Heart left ventricle (tissue), 16 donors: ENCODE measurements at regions not wholly inside any gene's neighbourhood (a gene's known extent, or its start where the extent isn't known, plus 50 kb on each side); places are given as distances from the start of the nearest gene placed in this dataset.

Experiments used
- ATAC-seq, 4 donors: fragments of 200-7000 bp; cut with Tn5 transposase; one replicate each; pipeline ENCODE4 v1.9.1; 2020 to 2022; ENCODE audit warnings: moderate library complexity in 4 of 4, mild to moderate bottlenecking in 3 of 4, moderate number of reproducible peaks in 1 of 4
- DNase-seq, 5 donors: peaks; one replicate each; pipeline ENCODE4 v3.0.0-alpha.2; 2020
- H3K27ac ChIP-seq, 12 donors: fragments of 200-600 bp; sonication (generic) in 4 of 12; one replicate each; pipeline versions ENCODE4 v1.5.0 to v1.8.0; 2016 to 2022; ENCODE audit warnings: mild to moderate bottlenecking in 2 of 12
- H3K27me3 ChIP-seq, 9 donors: fragments of 200-600 bp; sonication (generic) in 2 of 9; one replicate each; pipeline versions ENCODE4 v1.5.1 to v1.8.0; 2016 to 2022; ENCODE audit warnings: mild to moderate bottlenecking in 3 of 9
- H3K36me3 ChIP-seq, 9 donors: fragments of 200-600 bp; sonication (generic) in 2 of 9; one replicate each; pipeline versions ENCODE4 v1.5.0 to v1.8.0; 2018 to 2022; ENCODE audit warnings: mild to moderate bottlenecking in 2 of 9
- H3K4me1 ChIP-seq, 12 donors: fragments of 200-600 bp; sonication (generic) in 4 of 12; one replicate each; pipeline versions ENCODE4 v1.5.0 to v1.8.0; 2016 to 2022; ENCODE audit warnings: mild to moderate bottlenecking in 3 of 12
- H3K4me3 ChIP-seq, 12 donors: fragments of 200-600 bp; sonication (generic) in 4 of 12; one replicate each; pipeline versions ENCODE4 v1.5.0 to v1.8.0; 2017 to 2022; ENCODE audit warnings: mild to moderate bottlenecking in 9 of 12, moderate library complexity in 4 of 12
- H3K9me3 ChIP-seq, 12 donors: fragments of 200-600 bp; sonication (generic) in 4 of 12; one replicate each; pipeline versions ENCODE4 v1.5.0 to v1.8.0; 2016 to 2022; ENCODE audit warnings: mild to moderate bottlenecking in 1 of 12
- CTCF ChIP-seq, 12 donors: fragments of 200-600 bp; sonication (generic) in 4 of 12; IDR thresholded peaks; one replicate each; pipeline versions ENCODE4 v1.5.0 to v1.8.0; 2018 to 2022; ENCODE audit warnings: antibody characterized with exemption in 12 of 12, mild to moderate bottlenecking in 5 of 12
- POLR2A ChIP-seq, 2 donors: fragments of 450-650 bp; IDR thresholded peaks; one replicate each; pipeline ENCODE4 v1.6.1; 2017; ENCODE audit warnings: antibody characterized with exemption in 2 of 2, mild to moderate bottlenecking in 2 of 2, moderate library complexity in 2 of 2
- WGBS, 4 donors: extraction: QIAGEN DNeasy Blood & Tissue Kit in 2 of 4; methylation state at CpG; one replicate each; pipeline versions ENCODE4 v1.1.5 to v1.1.7; 2013 to 2018; 5-methylcytosine and 5-hydroxymethylcytosine counted together
- intact Hi-C, 10 donors: fragments of 100-400 bp; cut with DNase I; formaldehyde crosslinking; loops; one replicate each; pipeline versions ENCODE4 v1.11.1 to v1.14.2; 2022
- donor health status: ischemic (EF 13 %, LVEDD 7.1; RV severe dilation, severe dysfunction).
- donor health status: healthy with polysubstance abuse.
- donor health status: DM: no; HTN: yes; CAD: no.
- donor health status: DM: no; HTN: no; CAD: no.
- donor health status: ischemic (EF 25% LVEDD 6.9; RV normal size, moderate dysfunction).
- donor health status: ischemic (EF 25% LVEDD 5.7; RV mildly dilated, moderate dysfunction).
- donor health status: healthy.
- donor health status: DM: yes; HTN: yes; CAD: no.
- donor health status: ischemic (EF 35%, LVEDD 5.7; RV mildly dilated, moderate dysfunction).
- donor health status: nonischemic (EF 11% LVEDD 7.7; RV severe dilation, severe dysfunction).
- donor health status: DM: yes; HTN: yes; CAD: no.
- donor health status: PGD.
- donor health status: ischemic (EF 29% LVEDD 5.4; RV normal size, mild dysfunction).
- donor health status: nonischemic (EF 23%, LVEDD 6.1; RV moderate dilation, normal function).

GRCh38 chr11:96481204-96481603, 91.4 kb downstream of the JRKL start:
- no peak for DNase-seq
- Histone ChIP-seq H3K27ac (peak overlapping the region in 5 of 12 donors; percentile 8 to 60 (median 44)), H3K27me3 (no peaks in the 10 kb centered on the region), H3K9me3 (peaks cover 0 to 21% (median 6%) of the 10 kb centered on the region in 12 donors), H3K4me3 (no peak overlapping the region), H3K36me3 (no peaks in the 10 kb centered on the region), H3K4me1 (peaks cover 0 to 33% (median 14%) of the 10 kb centered on the region in 12 donors)
- intact Hi-C loops: loop anchor here in 1 of 10 donors (5.0 kb wide), 1 partner anchor 141 kb away; no protein-coding TSS in a partner anchor
- WGBS, 4 donors: 4 to 11% (median 6%) methylated on average over 1 of the region's 1 CpG
- TF ChIP-seq CTCF (IDR thresholded peaks at IDR 0.05): no peak
- TF ChIP-seq POLR2A (IDR thresholded peaks at IDR 0.05): no peak
- ATAC-seq: no peak

GRCh38 chr11:96481771-96482170, 92.0 kb downstream of the JRKL start:
- Histone ChIP-seq H3K36me3 (no peaks in the 10 kb centered on the region), H3K9me3 (peaks cover 0 to 19% (median 6%) of the 10 kb centered on the region in 12 donors), H3K27ac (peak overlapping the region in 7 of 12 donors; percentile 8 to 70 (median 44)), H3K27me3 (no peaks in the 10 kb centered on the region), H3K4me1 (peaks cover 0 to 33% (median 14%) of the 10 kb centered on the region in 12 donors), H3K4me3 (no peak overlapping the region)
- intact Hi-C loops: loop anchor here in 1 of 10 donors (5.0 kb wide), 1 partner anchor 141 kb away; no protein-coding TSS in a partner anchor
- DNase-seq (no peak), ATAC-seq (peak; percentile 61 to 86 (median 82))
- WGBS, 4 donors: 3 to 13% (median 6%) methylated on average over 1 of the region's 1 CpG
- no peak for TF ChIP-seq CTCF (IDR thresholded peaks at IDR 0.05)
- no peak for TF ChIP-seq POLR2A (IDR thresholded peaks at IDR 0.05)

GRCh38 chr11:96482193-96482592, 92.4 kb downstream of the JRKL start:
- no peaks in the 10 kb centered on the region for H3K27me3 ChIP-seq
- no peak overlapping the region for H3K4me3 ChIP-seq
- H3K36me3 ChIP-seq: no peaks in the 10 kb centered on the region
- intact Hi-C loops: loop anchor here in 1 of 10 donors (5.0 kb wide), 1 partner anchor 140 kb away; no protein-coding TSS in a partner anchor
- peaks cover 0 to 15% (median 6%) of the 10 kb centered on the region in 12 donors for H3K9me3 ChIP-seq
- WGBS, 4 donors: 59 to 73% (median 64%) methylated on average over 2 of the region's 2 CpGs
- ATAC-seq (peak; percentile 25 to 72 (median 58)), DNase-seq (no peak)
- TF ChIP-seq CTCF (IDR thresholded peaks at IDR 0.05): no peak
- TF ChIP-seq POLR2A (IDR thresholded peaks at IDR 0.05): no peak
- peaks cover 0 to 33% (median 14%) of the 10 kb centered on the region in 12 donors for H3K4me1 ChIP-seq
- H3K27ac ChIP-seq: peak overlapping the region in 6 of 12 donors; percentile 8 to 70 (median 52)

- H3K4me1 ChIP-seq: peaks cover 0 to 33% (median 14%) of the 10 kb centered on the region in 12 donors
- peak overlapping the region in 1 of 12 donors; percentile 60 for H3K27ac ChIP-seq
- H3K4me3 ChIP-seq: no peak overlapping the region
- DNase-seq (no peak), ATAC-seq (no peak)
- intact Hi-C loops: loop anchor here in 1 of 10 donors (5.0 kb wide), 1 partner anchor 139 kb away; no protein-coding TSS in a partner anchor
- peaks cover 0 to 5% (median 0%) of the 10 kb centered on the region in 12 donors for H3K9me3 ChIP-seq
- no peaks in the 10 kb centered on the region for H3K36me3 ChIP-seq
- TF ChIP-seq CTCF (IDR thresholded peaks at IDR 0.05): no peak
- TF ChIP-seq POLR2A (IDR thresholded peaks at IDR 0.05): no peak
- H3K27me3 ChIP-seq: no peaks in the 10 kb centered on the region
Observed at GRCh38 chr11:96483374-96483955, 93.7 kb downstream of the JRKL start.
